Brain microvascular endothelial cell (primary cell): ENCODE measurements at regions not wholly inside any gene's neighbourhood (a gene's known extent, or its start where the extent isn't known, plus 50 kb on each side); places are given as distances from the start of the nearest gene placed in this dataset.

Source experiments
- DNase-seq: peaks from one replicate; pipeline ENCODE4 v3.0.0-alpha.2; 2020
- H3K27ac ChIP-seq: fragments of 250-450 bp; sonication (Bioruptor Pico); 2 replicates; pipeline ENCODE4 v1.5.1; 2020; ENCODE audit warnings: mild to moderate bottlenecking, moderate library complexity
- H3K27me3 ChIP-seq: fragments of 250-450 bp; sonication (Bioruptor Pico); replicated peaks from 2 replicates; pipeline ENCODE4 v1.5.1; 2020; ENCODE audit warnings: mild to moderate bottlenecking
- H3K36me3 ChIP-seq: fragments of 250-450 bp; sonication (Bioruptor Pico); replicated peaks from 2 replicates; pipeline ENCODE4 v1.5.1; 2020; ENCODE audit warnings: mild to moderate bottlenecking
- H3K4me3 ChIP-seq: 2 replicates; pipeline ENCODE4 v1.5.1; 2011; ENCODE audit warnings: low read depth, mild to moderate bottlenecking, control low read depth, low read length, moderate library complexity
- CTCF ChIP-seq: IDR thresholded peaks from 2 replicates; pipeline ENCODE4 v1.5.1; 2011; ENCODE audit warnings: low read depth, mild to moderate bottlenecking, moderate library complexity, low read length, control low read depth, inconsistent platforms; ENCODE audit errors: missing control alignments
- in situ Hi-C: cut with HindIII; loops from 2 replicates; pipeline ENCODE4 v1.10.0; 2017; ENCODE audit warnings: low sequenced_read_pairs, low pct_ligation_motif_present

- in situ Hi-C loops: no loop called here
- no peak overlapping the region for H3K27ac ChIP-seq
- TF ChIP-seq CTCF: no peak
- no peak overlapping the region for H3K4me3 ChIP-seq
- H3K36me3 ChIP-seq: no peaks in the 10 kb centered on the region
- H3K27me3 ChIP-seq: no peaks in the 10 kb centered on the region
- DNase-seq: no peak
Observed at GRCh38 chr6:126261792-126262421, 78.0 kb upstream of the CENPW start.

GRCh38 chr6:126264265-126264664 lies 75.7 kb upstream of the CENPW start:
- no peak for DNase-seq
- Histone ChIP-seq H3K4me3 (no peak overlapping the region), H3K27ac (no peak overlapping the region), H3K27me3 (no peaks in the 10 kb centered on the region), H3K36me3 (no peaks in the 10 kb centered on the region)
- no peak for TF ChIP-seq CTCF
- in situ Hi-C loops: no loop called here

- Histone ChIP-seq H3K27ac (no peak overlapping the region), H3K36me3 (no peaks in the 10 kb centered on the region), H3K4me3 (no peak overlapping the region), H3K27me3 (no peaks in the 10 kb centered on the region)
- in situ Hi-C loops: no loop called here
- DNase-seq: no peak
- TF ChIP-seq CTCF: no peak
Observed at GRCh38 chr6:126266664-126267063, 73.3 kb upstream of the CENPW start.

GRCh38 chr6:126267626-126268025 lies 72.3 kb upstream of the CENPW start:
- TF ChIP-seq CTCF: no peak
- no peaks in the 10 kb centered on the region for H3K36me3 ChIP-seq
- H3K27me3 ChIP-seq: no peaks in the 10 kb centered on the region
- no peak for DNase-seq
- H3K4me3 ChIP-seq: no peak overlapping the region
- in situ Hi-C loops: no loop called here
- H3K27ac ChIP-seq: no peak overlapping the region

GRCh38 chr6:126268092-126268491 lies 71.8 kb upstream of the CENPW start:
- H3K4me3 ChIP-seq: no peak overlapping the region
- H3K36me3 ChIP-seq: no peaks in the 10 kb centered on the region
- no peak for DNase-seq
- TF ChIP-seq CTCF: no peak
- no peak overlapping the region for H3K27ac ChIP-seq
- H3K27me3 ChIP-seq: no peaks in the 10 kb centered on the region
- in situ Hi-C loops: no loop called here

- Histone ChIP-seq H3K27me3 (no peaks in the 10 kb centered on the region), H3K27ac (no peak overlapping the region), H3K36me3 (no peaks in the 10 kb centered on the region), H3K4me3 (no peak overlapping the region)
- in situ Hi-C loops: no loop called here
- DNase-seq: no peak
- no peak for TF ChIP-seq CTCF
Observed at GRCh38 chr6:126280287-126280686, 59.6 kb upstream of the CENPW start.
